ENCODE measurements at regions not wholly inside any gene's neighbourhood (a gene's known extent, or its start where the extent isn't known, plus 50 kb on each side); places are given as distances from the start of the nearest gene placed in this dataset.

GRCh38 chr13:106675311-106675710, 107.4 kb upstream of the ARGLU1 start:
- Mint-ChIP-seq H3K4me1 (peaks cover 18% of the 10 kb centered on the region), H3K27ac (ENCODE audit: unreplicated experiment) (no peak overlapping the region), H3K4me3 (no peak overlapping the region), H3K27me3 (ENCODE audit: low read depth) (no peaks in the 10 kb centered on the region), H3K36me3 (ENCODE audit: low read depth) (no peaks in the 10 kb centered on the region), H3K9me3 (peaks cover 2% of the 10 kb centered on the region)
- no peak for TF ChIP-seq CTCF (conservative IDR thresholded peaks at IDR 0.05)
- DNase-seq (ENCODE audit: low read depth, low spot score): no peak

DNA sequence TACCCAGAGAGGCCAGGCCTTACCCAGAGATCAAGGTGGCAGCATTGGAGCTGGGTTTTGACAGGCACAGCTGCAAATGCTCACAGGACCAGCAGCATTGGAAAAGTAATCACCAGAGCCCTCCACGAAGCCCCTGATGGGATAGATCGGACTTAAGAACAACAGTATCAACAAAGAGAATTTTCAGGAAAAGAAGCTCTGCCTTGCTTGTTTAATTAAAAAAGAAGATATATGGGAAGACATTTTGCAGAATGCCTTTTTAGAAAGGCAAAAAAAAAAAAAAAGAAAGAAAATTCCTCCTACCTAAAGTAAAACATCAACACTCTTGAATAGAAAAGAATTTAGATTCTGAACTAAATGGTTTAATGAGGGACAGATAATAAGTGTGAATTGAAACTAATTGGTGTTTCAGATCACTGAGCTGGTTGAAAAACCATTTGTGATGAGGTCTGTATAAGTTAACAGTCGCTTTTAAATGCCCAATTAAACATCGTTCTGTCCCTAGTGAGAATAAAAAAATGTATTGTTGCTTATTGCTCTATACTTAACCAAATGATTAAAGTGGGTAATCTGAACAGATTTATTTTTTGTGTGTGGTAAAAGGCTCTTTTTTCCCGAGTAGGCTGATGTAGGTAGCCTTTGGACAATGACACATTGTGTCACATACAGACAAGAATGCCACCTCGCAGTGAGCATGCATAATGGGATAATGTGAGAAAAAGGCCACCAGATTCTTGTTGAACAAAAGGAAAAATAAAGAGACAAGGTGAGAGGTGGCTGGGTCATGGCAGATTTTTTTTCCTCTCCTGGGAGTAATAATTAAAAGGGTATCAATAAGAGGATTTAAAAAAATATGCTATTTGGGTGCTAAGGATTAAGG, 93.0 kb upstream of the ARGLU1 start:
- no peak overlapping the region for H3K27ac Mint-ChIP-seq (ENCODE audit: unreplicated experiment)
- no peaks in the 10 kb centered on the region for H3K9me3 Mint-ChIP-seq
- DNase-seq (ENCODE audit: low read depth, low spot score): no peak
- peaks cover 23% of the 10 kb centered on the region for H3K4me1 Mint-ChIP-seq
- no peaks in the 10 kb centered on the region for H3K36me3 Mint-ChIP-seq (ENCODE audit: low read depth)
- H3K4me3 Mint-ChIP-seq: no peak overlapping the region
- TF ChIP-seq CTCF (conservative IDR thresholded peaks at IDR 0.05): no peak
- peaks cover 2% of the 10 kb centered on the region for H3K27me3 Mint-ChIP-seq (ENCODE audit: low read depth)

- Mint-ChIP-seq H3K9me3 (no peaks in the 10 kb centered on the region), H3K4me3 (no peak overlapping the region), H3K36me3 (ENCODE audit: low read depth) (no peaks in the 10 kb centered on the region), H3K27me3 (ENCODE audit: low read depth) (no peaks in the 10 kb centered on the region), H3K27ac (ENCODE audit: unreplicated experiment) (no peak overlapping the region), H3K4me1 (peaks cover 15% of the 10 kb centered on the region)
- DNase-seq (ENCODE audit: low read depth, low spot score): no peak
- no peak for TF ChIP-seq CTCF (conservative IDR thresholded peaks at IDR 0.05)
Measured at GRCh38 chr13:106657104-106657503, 89.2 kb upstream of the ARGLU1 start.

DNA sequence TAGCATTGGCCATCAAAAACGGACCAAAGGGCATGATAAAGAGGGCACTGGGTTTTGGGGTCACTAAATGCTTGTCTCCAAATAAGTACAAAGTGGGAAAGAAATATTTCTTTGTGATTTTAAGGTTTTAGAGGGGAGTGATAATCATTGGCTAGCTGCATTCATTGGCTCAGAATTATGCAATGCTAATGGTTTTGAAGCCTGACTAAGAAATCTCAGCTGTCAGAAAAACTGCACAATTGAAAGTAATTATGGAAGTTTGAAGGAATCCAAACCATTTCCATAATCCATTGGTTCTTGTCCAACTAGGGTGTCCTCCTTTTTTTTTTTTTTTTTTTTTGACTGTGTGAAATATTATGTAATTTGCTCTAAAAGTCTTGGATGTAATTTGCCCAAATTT, 88.2 kb upstream of the ARGLU1 start:
- Mint-ChIP-seq H3K36me3 (ENCODE audit: low read depth) (no peaks in the 10 kb centered on the region), H3K4me1 (peaks cover 9% of the 10 kb centered on the region), H3K9me3 (no peaks in the 10 kb centered on the region), H3K27ac (ENCODE audit: unreplicated experiment) (no peak overlapping the region), H3K4me3 (no peak overlapping the region), H3K27me3 (ENCODE audit: low read depth) (no peaks in the 10 kb centered on the region)
- no peak for TF ChIP-seq CTCF (conservative IDR thresholded peaks at IDR 0.05)
- DNase-seq (ENCODE audit: low read depth, low spot score): no peak

GRCh38 chr13:106651442-106651841, 83.5 kb upstream of the ARGLU1 start:
- no peak for DNase-seq (ENCODE audit: low read depth, low spot score)
- Mint-ChIP-seq H3K4me3 (no peak overlapping the region), H3K36me3 (ENCODE audit: low read depth) (no peaks in the 10 kb centered on the region), H3K27me3 (ENCODE audit: low read depth) (no peaks in the 10 kb centered on the region), H3K27ac (ENCODE audit: unreplicated experiment) (no peak overlapping the region), H3K4me1 (no peaks in the 10 kb centered on the region), H3K9me3 (peaks cover 3% of the 10 kb centered on the region)
- no peak for TF ChIP-seq CTCF (conservative IDR thresholded peaks at IDR 0.05)

All from neural crest cell (in vitro differentiated cells).